HFF-Myc (cell line): ENCODE measurements at regions not wholly inside any gene's neighbourhood (a gene's known extent, or its start where the extent isn't known, plus 50 kb on each side); places are given as distances from the start of the nearest gene placed in this dataset.
A peak's percentile ranks its signal among the peaks of the same experiment; 100 is the strongest.

ENCODE experiments used
- DNase-seq: peaks from one replicate; pipeline ENCODE4 v3.0.0-alpha.2; 2011; ENCODE audit warnings: low read depth; ENCODE audit errors: extremely low read depth
- H3K4me3 ChIP-seq: replicated peaks from 2 replicates; pipeline ENCODE4 v1.5.1; 2011; ENCODE audit warnings: low read depth, mild to moderate bottlenecking, control low read depth, low read length
- CTCF ChIP-seq: IDR thresholded peaks from 2 replicates; pipeline ENCODE4 v1.5.1; 2012; ENCODE audit warnings: mild to moderate bottlenecking, low read depth, low read length, control low read depth; ENCODE audit errors: missing control alignments

GRCh38 chr6:84284428-84285049 is 57.1 kb upstream of the CEP162 start:
- TF ChIP-seq CTCF, result peak; percentile 35
- no peak overlapping the region for H3K4me3 ChIP-seq
- no peak for DNase-seq

GRCh38 chr6:84282550-84282949 is 55.1 kb upstream of the CEP162 start:
- H3K4me3 ChIP-seq, result no peak overlapping the region
- no peak for TF ChIP-seq CTCF
- peak; percentile 10 for DNase-seq

DNA sequence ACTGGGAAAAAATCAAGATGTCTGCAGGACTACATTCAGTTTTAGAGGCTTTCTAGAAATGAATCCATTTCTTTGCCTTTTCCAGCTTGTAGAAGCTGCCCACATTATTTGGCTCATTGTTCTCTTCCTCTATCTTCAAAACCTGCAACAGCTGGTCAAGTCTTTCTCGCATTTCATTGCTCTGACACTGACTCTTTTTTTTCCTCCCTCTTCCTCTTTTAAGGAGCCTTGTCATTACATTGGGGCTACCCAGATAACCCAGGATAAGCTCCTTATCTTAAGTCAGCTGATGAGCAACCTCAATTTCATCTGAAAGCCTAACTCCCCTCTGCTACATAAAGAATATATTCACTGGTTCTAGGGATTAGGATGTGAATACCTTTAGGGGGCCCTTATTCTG is 53.2 kb upstream of the CEP162 start:
- TF ChIP-seq CTCF, result no peak
- no peak overlapping the region for H3K4me3 ChIP-seq
- no peak for DNase-seq

DNA sequence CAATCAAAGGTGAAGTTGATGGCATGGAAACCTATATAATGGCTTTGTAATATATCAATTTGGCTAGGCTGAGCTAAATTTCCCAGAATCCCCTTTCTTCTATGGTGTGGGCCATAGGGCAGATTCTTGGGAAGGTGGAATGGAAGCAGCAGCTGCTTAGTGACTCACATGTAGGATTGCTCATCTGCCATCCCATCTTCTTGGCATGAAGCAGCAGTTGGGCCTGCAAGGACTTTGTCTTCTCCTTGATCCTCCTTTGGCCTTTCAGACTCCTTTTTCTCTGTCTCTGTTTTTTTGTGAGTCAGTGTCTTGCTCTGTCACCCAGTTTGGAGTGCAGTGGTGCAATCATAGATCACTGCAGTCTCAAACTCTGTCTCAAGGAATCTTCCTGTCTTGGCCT is 52.6 kb upstream of the CEP162 start:
- TF ChIP-seq CTCF, result no peak
- H3K4me3 ChIP-seq, result no peak overlapping the region
- no peak for DNase-seq

GRCh38 chr6:84278321-84278998 is 51.0 kb upstream of the CEP162 start:
- no peak for TF ChIP-seq CTCF
- H3K4me3 ChIP-seq, result no peak overlapping the region
- no peak for DNase-seq
